Effector memory CD4-positive, alpha-beta T cell (primary cell): ENCODE measurements at regions not wholly inside any gene's neighbourhood (a gene's known extent, or its start where the extent isn't known, plus 50 kb on each side); places are given as distances from the start of the nearest gene placed in this dataset.

ENCODE experiments used
- DNase-seq, 3 donors: peaks; one replicate each; pipeline ENCODE4 v3.0.0-alpha.2; 2020
- H3K27ac ChIP-seq: 2 replicates; pipeline ENCODE4 v1.7.0; 2013; ENCODE audit warnings: mild to moderate bottlenecking, low read length, moderate library complexity; ENCODE audit not compliant: insufficient read depth, poor library complexity, severe bottlenecking
- H3K27me3 ChIP-seq: replicated peaks from 2 replicates; pipeline ENCODE4 v1.7.0; 2013; ENCODE audit warnings: mild to moderate bottlenecking, low read length; ENCODE audit not compliant: insufficient read depth, control insufficient read depth, poor library complexity, severe bottlenecking
- H3K36me3 ChIP-seq: 2 replicates; pipeline ENCODE4 v1.7.0; 2013; ENCODE audit warnings: mild to moderate bottlenecking, low read length, moderate library complexity; ENCODE audit not compliant: control insufficient read depth, insufficient read depth
- H3K4me1 ChIP-seq: 2 replicates; pipeline ENCODE4 v1.7.0; 2013; ENCODE audit warnings: low read length, mild to moderate bottlenecking; ENCODE audit not compliant: control insufficient read depth, insufficient read depth, poor library complexity, severe bottlenecking
- H3K4me3 ChIP-seq: 2 replicates; pipeline ENCODE4 v1.7.0; 2013; ENCODE audit warnings: low read length, low read depth, mild to moderate bottlenecking; ENCODE audit not compliant: insufficient read depth, poor library complexity, severe bottlenecking
- H3K9me3 ChIP-seq: 2 replicates; pipeline ENCODE4 v1.7.0; 2013; ENCODE audit warnings: mild to moderate bottlenecking, low read length, moderate library complexity; ENCODE audit not compliant: control insufficient read depth

DNA sequence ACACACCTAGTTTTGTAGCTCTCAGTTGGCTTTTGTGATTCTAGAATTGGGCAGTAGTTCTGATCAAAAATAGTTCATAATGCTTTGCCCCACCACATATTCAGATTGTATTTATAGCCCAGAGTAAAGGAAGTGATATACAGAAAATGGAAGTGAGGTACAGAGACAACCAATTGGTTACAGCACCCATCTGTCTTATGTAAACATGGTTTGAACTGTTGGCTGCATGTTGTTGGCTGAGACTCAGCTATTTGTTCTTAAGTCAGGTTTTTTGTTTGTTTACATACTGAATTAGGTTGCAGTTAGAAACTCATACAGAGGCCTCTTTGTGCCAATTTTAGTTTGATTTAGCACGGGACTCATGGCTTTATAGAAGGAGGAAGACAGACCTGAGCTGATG is 158.9 kb upstream of the GPR26 start:
- no peaks in the 10 kb centered on the region for H3K9me3 ChIP-seq
- no peak overlapping the region for H3K4me3 ChIP-seq
- H3K4me1 ChIP-seq = no peaks in the 10 kb centered on the region
- no peaks in the 10 kb centered on the region for H3K36me3 ChIP-seq
- H3K27me3 ChIP-seq = no peaks in the 10 kb centered on the region
- no peak for DNase-seq
- H3K27ac ChIP-seq = no peak overlapping the region

GRCh38 chr10:123509338-123509737 is 156.8 kb upstream of the GPR26 start:
- Histone ChIP-seq H3K4me3 (no peak overlapping the region), H3K4me1 (no peaks in the 10 kb centered on the region), H3K36me3 (no peaks in the 10 kb centered on the region), H3K27me3 (no peaks in the 10 kb centered on the region), H3K9me3 (no peaks in the 10 kb centered on the region), H3K27ac (no peak overlapping the region)
- DNase-seq = no peak

GRCh38 chr10:123512901-123513775 is 153.0 kb upstream of the GPR26 start:
- Histone ChIP-seq H3K27ac (no peak overlapping the region), H3K27me3 (no peaks in the 10 kb centered on the region), H3K4me3 (no peak overlapping the region), H3K9me3 (no peaks in the 10 kb centered on the region), H3K36me3 (no peaks in the 10 kb centered on the region), H3K4me1 (no peaks in the 10 kb centered on the region)
- no peak for DNase-seq

GRCh38 chr10:123513870-123514269 is 152.3 kb upstream of the GPR26 start:
- H3K9me3 ChIP-seq = no peaks in the 10 kb centered on the region
- H3K4me1 ChIP-seq = no peaks in the 10 kb centered on the region
- no peak overlapping the region for H3K27ac ChIP-seq
- no peak for DNase-seq
- H3K36me3 ChIP-seq = no peaks in the 10 kb centered on the region
- no peak overlapping the region for H3K4me3 ChIP-seq
- H3K27me3 ChIP-seq = no peaks in the 10 kb centered on the region

DNA sequence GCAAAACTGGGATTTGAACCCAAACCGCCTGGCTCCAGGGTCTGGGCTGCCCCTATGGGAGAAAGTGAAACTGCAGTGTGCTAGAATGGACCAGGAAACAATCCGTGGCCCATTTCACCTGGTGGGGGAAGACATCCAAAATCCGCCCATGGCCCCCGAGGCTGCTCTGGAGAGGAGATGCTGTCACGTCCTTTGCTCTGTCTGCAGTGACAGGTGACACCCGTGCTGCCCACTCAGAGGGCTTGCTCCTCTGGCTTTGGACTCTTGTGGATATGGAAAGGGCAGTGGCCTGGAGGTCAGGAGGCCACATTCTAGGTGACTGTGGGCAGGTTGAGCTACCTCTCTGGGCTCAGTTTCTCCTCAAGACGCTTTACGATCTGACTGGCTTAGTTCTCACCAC is 151.2 kb upstream of the GPR26 start:
- no peak overlapping the region for H3K4me3 ChIP-seq
- DNase-seq = no peak
- H3K27me3 ChIP-seq = no peaks in the 10 kb centered on the region
- H3K36me3 ChIP-seq = no peaks in the 10 kb centered on the region
- no peak overlapping the region for H3K27ac ChIP-seq
- no peaks in the 10 kb centered on the region for H3K9me3 ChIP-seq
- H3K4me1 ChIP-seq = no peaks in the 10 kb centered on the region

- DNase-seq = no peak
- Histone ChIP-seq H3K9me3 (no peaks in the 10 kb centered on the region), H3K4me3 (no peak overlapping the region), H3K27ac (no peak overlapping the region), H3K27me3 (no peaks in the 10 kb centered on the region), H3K4me1 (no peaks in the 10 kb centered on the region), H3K36me3 (no peaks in the 10 kb centered on the region)
These were observed 150.5 kb upstream of the GPR26 start for GRCh38 chr10:123515661-123516060.

DNA sequence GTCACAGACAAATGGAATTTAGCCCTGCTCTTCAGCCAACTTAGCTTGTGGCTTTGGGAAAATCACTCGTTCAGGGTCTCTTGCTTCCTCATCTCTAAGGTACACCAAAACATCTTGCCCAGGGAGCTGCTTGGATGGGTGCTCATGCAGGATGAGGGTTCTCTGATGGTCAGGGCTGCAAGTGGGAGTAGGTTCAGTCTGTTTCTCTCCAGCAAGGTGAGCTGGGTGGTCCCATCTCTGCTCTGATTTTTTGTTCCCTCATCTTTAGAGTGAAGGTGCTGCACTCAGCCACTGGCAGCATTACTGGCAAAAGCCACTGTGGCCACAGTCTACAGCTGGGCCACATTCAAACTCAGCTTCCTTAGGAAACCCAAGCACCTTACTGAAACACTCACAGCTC is 149.9 kb upstream of the GPR26 start:
- Histone ChIP-seq H3K27me3 (no peaks in the 10 kb centered on the region), H3K4me1 (no peaks in the 10 kb centered on the region), H3K4me3 (no peak overlapping the region), H3K36me3 (no peaks in the 10 kb centered on the region), H3K27ac (no peak overlapping the region), H3K9me3 (no peaks in the 10 kb centered on the region)
- no peak for DNase-seq

DNA sequence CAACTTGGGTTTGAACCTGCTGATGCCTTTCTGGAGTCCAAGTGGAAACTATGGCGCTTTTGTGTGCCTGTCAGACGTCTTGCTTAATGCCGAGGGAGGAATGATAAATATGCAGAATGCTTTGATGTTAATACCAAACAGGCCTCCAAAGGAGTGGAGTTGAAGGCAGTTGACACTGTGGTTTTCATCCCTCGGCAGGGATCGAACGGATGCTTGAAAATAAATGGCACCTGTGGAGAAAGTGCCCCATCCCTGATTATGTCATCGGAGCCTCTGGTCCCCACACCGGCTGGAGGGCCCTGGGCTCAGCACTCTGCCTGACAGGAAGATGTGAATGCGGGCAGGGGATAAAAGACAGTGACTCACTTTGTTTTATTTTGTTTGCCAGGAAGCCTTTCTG is 148.7 kb upstream of the GPR26 start:
- H3K4me1 ChIP-seq = no peaks in the 10 kb centered on the region
- DNase-seq = no peak
- no peaks in the 10 kb centered on the region for H3K36me3 ChIP-seq
- H3K27me3 ChIP-seq = no peaks in the 10 kb centered on the region
- H3K4me3 ChIP-seq = no peak overlapping the region
- no peaks in the 10 kb centered on the region for H3K9me3 ChIP-seq
- H3K27ac ChIP-seq = no peak overlapping the region

DNA sequence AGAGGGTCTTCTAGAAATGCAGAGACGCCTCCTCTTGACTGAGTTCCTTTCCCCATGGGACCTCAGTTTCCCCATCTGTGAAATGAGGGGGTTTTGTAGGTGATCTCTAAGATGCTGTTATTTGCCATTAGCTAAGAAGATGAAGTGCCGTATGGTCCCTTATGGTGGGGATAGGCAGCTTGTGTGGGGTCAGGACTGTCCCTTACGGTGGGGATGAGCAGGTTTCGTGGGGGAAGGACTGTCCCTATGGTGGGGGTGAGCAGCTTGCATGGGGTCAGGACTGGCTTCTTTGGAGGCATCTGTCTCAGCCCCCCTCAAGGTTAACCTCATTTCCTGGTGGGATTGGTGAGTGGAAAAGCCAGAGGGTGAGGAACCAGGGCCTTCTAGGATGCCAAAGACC is 148.3 kb upstream of the GPR26 start:
- no peaks in the 10 kb centered on the region for H3K27me3 ChIP-seq
- no peaks in the 10 kb centered on the region for H3K36me3 ChIP-seq
- no peaks in the 10 kb centered on the region for H3K9me3 ChIP-seq
- H3K4me3 ChIP-seq = no peak overlapping the region
- DNase-seq = no peak
- H3K4me1 ChIP-seq = no peaks in the 10 kb centered on the region
- H3K27ac ChIP-seq = no peak overlapping the region

GRCh38 chr10:123518765-123519164 is 147.4 kb upstream of the GPR26 start:
- Histone ChIP-seq H3K9me3 (no peaks in the 10 kb centered on the region), H3K27ac (no peak overlapping the region), H3K4me1 (no peaks in the 10 kb centered on the region), H3K36me3 (no peaks in the 10 kb centered on the region), H3K4me3 (no peak overlapping the region), H3K27me3 (no peaks in the 10 kb centered on the region)
- DNase-seq = no peak
